SK-N-SH treated with all-trans-retinoic acid at 6 μM for 48 hours (cell line): ENCODE measurements at regions not wholly inside any gene's neighbourhood (a gene's known extent, or its start where the extent isn't known, plus 50 kb on each side); places are given as distances from the start of the nearest gene placed in this dataset.

Experiments
- ARNTL ChIP-seq: fragments of 450-650 bp; formaldehyde crosslinking; IDR thresholded peaks from 2 replicates; pipeline ENCODE4 v1.5.0; 2020; ENCODE audit warnings: low read depth, mild to moderate bottlenecking, moderate library complexity, borderline replicate concordance
- ESRRG ChIP-seq: fragments of 250-450 bp; sonication (Bioruptor Pico); IDR thresholded peaks from 2 replicates; pipeline ENCODE4 v1.6.1; 2021; ENCODE audit warnings: mild to moderate bottlenecking
- PATZ1 ChIP-seq: fragments of 250-450 bp; sonication (Bioruptor Pico); IDR thresholded peaks from 2 replicates; pipeline ENCODE4 v1.8.0; 2020; ENCODE audit warnings: mild to moderate bottlenecking, moderate library complexity, borderline replicate concordance
- PPARA ChIP-seq: fragments of 250-450 bp; sonication (Bioruptor Pico); IDR thresholded peaks from 2 replicates; pipeline ENCODE4 v1.5.0; 2020; ENCODE audit warnings: mild to moderate bottlenecking, borderline replicate concordance
- RARB ChIP-seq: fragments of 250-450 bp; sonication (Bioruptor Pico); IDR thresholded peaks from 2 replicates; pipeline ENCODE4 v1.8.0; 2021; ENCODE audit warnings: mild to moderate bottlenecking, moderate library complexity
- SNAI2 ChIP-seq: fragments of 250-450 bp; sonication (Bioruptor Pico); IDR thresholded peaks from 2 replicates; pipeline ENCODE4 v1.5.0; 2020; ENCODE audit warnings: mild to moderate bottlenecking, moderate library complexity
- TCF4 ChIP-seq: fragments of 250-450 bp; sonication (Bioruptor Pico); IDR thresholded peaks from 2 replicates; pipeline ENCODE4 v1.8.0; 2021; ENCODE audit warnings: mild to moderate bottlenecking, moderate library complexity, borderline replicate concordance
- ZFP3 ChIP-seq: fragments of 250-450 bp; sonication (Bioruptor Pico); IDR thresholded peaks from 2 replicates; pipeline ENCODE4 v1.5.0; 2020; ENCODE audit warnings: mild to moderate bottlenecking, moderate library complexity
- ZFP30 ChIP-seq: fragments of 450-650 bp; formaldehyde crosslinking; IDR thresholded peaks from 2 replicates; pipeline ENCODE4 v1.5.0; 2022; ENCODE audit warnings: mild to moderate bottlenecking, moderate library complexity
- ZNF70 ChIP-seq: fragments of 450-650 bp; formaldehyde crosslinking; IDR thresholded peaks from 2 replicates; pipeline ENCODE4 v1.5.0; 2020; ENCODE audit warnings: mild to moderate bottlenecking, moderate library complexity
- TF ChIP-seq, protein P1 (sequence below): fragments of 250-450 bp; sonication (Bioruptor Pico); IDR thresholded peaks from 2 replicates; pipeline ENCODE4 v1.8.0; 2021; ENCODE audit warnings: low read depth, mild to moderate bottlenecking, moderate library complexity, borderline replicate concordance

DNA sequence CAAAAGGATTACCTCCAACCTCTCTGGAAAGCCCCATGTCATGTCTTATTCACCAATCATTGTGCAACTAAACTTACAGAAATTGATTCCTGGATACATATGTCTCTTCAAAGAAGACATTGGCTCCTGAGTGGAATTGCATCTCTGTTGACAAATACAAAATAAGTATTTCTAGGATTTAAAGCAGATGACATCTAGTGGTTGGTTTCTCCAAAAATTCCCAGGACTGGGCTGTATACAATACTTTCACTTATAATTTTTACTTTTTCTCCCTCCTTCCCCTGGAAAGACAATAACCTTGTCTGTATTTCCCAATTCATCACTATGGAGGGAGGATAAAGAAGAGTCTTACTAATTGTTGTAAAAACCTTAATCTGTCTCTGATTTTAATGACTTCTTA is 1347.4 kb downstream of the NCAM2 start:
- TF ChIP-seq PPARA (CRISPR knock-in tag) = no peak
- TF ChIP-seq SNAI2 (CRISPR knock-in tag) = no peak
- TF ChIP-seq ARNTL (CRISPR knock-in tag) = no peak
- no peak for TF ChIP-seq ZNF70 (CRISPR knock-in tag)
- TF ChIP-seq ESRRG (CRISPR knock-in tag) = no peak
- TF ChIP-seq RARB = no peak
- no peak for TF ChIP-seq ZFP30
- TF ChIP-seq TCF4 = no peak
- TF ChIP-seq, protein P1, sequence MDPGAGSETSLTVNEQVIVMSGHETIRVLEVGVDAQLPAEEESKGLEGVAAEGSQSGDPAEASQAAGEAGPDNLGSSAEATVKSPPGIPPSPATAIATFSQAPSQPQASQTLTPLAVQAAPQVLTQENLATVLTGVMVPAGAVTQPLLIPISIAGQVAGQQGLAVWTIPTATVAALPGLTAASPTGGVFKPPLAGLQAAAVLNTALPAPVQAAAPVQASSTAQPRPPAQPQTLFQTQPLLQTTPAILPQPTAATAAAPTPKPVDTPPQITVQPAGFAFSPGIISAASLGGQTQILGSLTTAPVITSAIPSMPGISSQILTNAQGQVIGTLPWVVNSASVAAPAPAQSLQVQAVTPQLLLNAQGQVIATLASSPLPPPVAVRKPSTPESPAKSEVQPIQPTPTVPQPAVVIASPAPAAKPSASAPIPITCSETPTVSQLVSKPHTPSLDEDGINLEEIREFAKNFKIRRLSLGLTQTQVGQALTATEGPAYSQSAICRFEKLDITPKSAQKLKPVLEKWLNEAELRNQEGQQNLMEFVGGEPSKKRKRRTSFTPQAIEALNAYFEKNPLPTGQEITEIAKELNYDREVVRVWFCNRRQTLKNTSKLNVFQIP = no peak
- TF ChIP-seq PATZ1 (CRISPR knock-in tag) = no peak
- no peak for TF ChIP-seq ZFP3 (CRISPR knock-in tag)
